HepG2 (cell line): ENCODE measurements at regions not wholly inside any gene's neighbourhood (a gene's known extent, or its start where the extent isn't known, plus 50 kb on each side); places are given as distances from the start of the nearest gene placed in this dataset.

Source experiments
- EP300 ChIP-seq, 3 experiments: sonication (generic) in 1 of 3; formaldehyde crosslinking in 1 of 3; IDR thresholded peaks; 2 replicates each; pipeline versions ENCODE4 v1.5.1 to v1.6.1; 2011 to 2020; ENCODE audit warnings: low read depth in 2 of 3, low read length in 2 of 3, borderline replicate concordance in 1 of 3, improper control_type of control experiment in 1 of 3, mild to moderate bottlenecking in 1 of 3, missing genetic modification reagents in 1 of 3, moderate library complexity in 1 of 3
- ZNF619 ChIP-seq: sonication (generic); formaldehyde crosslinking; IDR thresholded peaks from 2 replicates; pipeline ENCODE4 v1.4.0; 2020; ENCODE audit warnings: mild to moderate bottlenecking, missing genetic modification reagents

- TF ChIP-seq ZNF619 (CRISPR knock-in tag): no peak
- TF ChIP-seq EP300 (IDR thresholded peaks at IDR 0.05; ENCODE audit: low read depth in 2 of 2, low read length in 2 of 2): no peak
- TF ChIP-seq EP300 (CRISPR knock-in tag; IDR thresholded peaks at IDR 0.05; ENCODE audit: borderline replicate concordance): no peak
Observed at GRCh38 chr3:35483131-35483530, 156.2 kb upstream of the ARPP21 start.
